Activated naive CD4-positive, alpha-beta T cell treated with Interleukin-2 at 50 U/mL for 16 hours (primary cell): ENCODE measurements at regions not wholly inside any gene's neighbourhood (a gene's known extent, or its start where the extent isn't known, plus 50 kb on each side); places are given as distances from the start of the nearest gene placed in this dataset.
"Not testable (repeated sequence)": the region's sequence is repeated elsewhere in the genome, so short reads cannot be mapped to it uniquely, and the experiment has no call there.

Experiments used
- DNase-seq: peaks from one replicate; pipeline ENCODE4 v3.0.0-alpha.2; 2020

DNA sequence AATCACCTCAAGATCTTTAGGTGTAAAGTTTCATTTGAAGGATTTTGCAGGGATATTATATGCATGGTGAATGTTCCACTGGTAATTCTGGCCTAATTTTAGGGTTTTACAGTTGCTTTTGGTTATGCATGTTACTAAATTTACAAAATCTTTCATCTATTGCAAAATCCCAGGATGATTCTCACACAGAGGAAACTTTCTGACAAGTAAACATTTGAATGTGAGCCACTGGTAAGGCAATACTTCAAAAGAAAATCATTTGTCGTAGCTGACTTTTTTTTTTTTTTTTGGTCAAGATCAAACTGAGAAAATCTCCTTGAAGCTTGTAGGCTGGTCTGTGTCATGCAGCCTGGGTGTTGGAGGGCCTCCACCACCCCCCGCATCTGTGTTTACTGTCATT, 141.9 kb upstream of the EXOC2 start:
- DNase-seq, result no peak

DNA sequence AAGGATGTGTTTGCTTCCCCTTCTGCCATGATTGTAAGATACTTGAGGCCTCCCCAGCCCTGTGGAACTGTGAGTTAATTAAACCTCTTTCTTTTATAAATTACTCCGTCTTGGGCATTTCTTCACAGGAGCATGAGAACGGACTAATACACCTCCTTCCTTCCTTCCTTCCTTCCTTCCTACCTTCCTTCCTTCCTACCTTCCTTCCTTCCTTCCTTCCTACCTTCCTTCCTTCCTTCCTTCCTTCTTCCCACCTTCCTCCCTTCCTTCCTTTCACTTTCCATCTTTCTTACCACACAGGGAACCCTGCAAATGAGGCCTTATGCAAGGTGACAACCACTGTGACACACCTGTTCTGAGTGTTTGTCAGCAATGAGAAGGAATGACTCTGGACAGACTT, 141.3 kb upstream of the EXOC2 start:
- no peak for DNase-seq

GRCh38 chr6:832804-833203, 139.9 kb upstream of the EXOC2 start:
- DNase-seq, result not testable (repeated sequence)

GRCh38 chr6:830667-831327, 137.9 kb upstream of the EXOC2 start:
- DNase-seq, result no peak

DNA sequence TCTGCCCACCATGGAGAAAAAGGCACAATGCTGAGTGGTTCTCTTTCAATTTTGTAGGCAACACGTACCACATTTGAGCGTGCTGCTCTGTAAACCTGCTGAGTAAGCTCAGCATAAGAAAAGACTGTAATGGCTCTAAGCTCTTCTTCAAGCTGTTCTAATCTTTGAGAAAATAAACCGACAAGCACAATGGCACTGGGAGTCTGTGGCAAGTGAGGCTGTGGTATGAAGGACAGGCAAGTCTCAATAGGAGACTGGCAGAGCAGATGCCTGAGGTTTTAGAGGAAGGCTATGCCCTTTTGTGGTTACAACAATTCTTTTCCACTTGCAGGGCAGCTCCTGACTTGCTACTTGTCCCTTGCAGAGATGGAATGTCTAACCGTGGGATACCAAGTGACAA, 136.7 kb upstream of the EXOC2 start:
- DNase-seq, result no peak

DNA sequence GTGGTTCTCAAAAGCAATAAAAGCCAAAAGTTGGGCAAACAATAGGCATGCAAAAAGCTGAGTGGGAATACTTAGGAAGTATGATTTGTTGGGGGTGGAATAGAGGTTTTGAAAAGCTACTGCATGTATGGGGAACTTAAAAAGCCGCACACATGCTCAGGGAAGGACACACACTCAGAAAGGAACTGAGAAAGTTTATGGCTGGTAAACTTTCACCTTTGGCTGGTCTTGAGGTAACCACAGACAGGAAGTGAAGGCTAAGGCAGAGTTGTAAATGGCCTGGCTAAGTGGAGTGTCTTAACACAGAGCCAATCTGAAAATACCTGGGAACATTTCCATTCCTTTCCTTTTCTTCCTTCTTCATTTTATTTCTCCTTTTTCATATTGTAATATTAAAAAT, 134.5 kb upstream of the EXOC2 start:
- no peak for DNase-seq

GRCh38 chr6:819122-819521, 126.2 kb upstream of the EXOC2 start:
- no peak for DNase-seq

DNA sequence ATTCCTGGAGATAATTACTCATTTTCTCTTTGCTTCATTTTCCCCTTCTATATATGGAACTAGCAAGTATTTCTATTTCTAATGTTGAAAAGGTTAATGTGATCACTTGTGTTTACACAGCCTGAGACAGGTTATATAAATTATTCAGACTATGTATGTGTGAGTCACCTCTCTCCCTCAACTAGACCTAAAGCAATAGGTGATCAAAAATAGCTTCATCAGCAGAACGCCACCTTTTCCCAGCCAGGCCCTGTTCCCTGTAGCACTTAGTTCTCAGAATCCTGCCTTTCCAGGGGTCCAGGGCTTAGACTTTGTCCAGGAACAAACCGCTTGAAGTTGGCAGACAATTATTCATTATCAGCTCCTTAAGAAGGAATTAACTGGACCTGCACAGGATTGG, 125.3 kb upstream of the EXOC2 start:
- DNase-seq, result no peak

DNA sequence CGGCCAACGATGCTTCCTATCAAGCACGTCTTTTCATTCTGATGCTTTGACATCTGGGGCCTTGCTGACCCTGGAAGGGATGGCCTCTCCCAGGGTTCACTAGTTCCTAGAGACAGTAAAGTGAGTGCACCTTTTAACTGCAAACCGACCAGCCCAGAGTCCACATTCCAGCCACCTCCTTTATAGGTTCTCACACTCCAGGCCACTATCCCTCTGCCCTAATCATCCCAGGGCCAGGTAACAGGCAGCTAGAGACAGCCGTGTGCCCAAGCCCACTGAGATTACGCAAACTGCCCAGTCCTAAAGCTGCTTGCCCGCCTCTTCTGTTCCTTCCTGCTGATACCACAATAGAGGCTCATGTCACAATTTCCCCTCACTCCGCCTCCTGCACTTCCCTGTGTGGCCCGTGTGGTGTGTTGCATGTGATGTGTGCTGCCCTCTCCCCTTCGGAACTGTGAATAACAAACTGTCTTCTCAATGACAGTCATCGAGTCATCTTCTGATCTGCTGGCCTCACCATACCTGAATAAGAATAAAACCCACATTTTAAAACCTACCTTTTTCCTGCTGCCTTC, 123.7 kb upstream of the EXOC2 start:
- DNase-seq, result peak; percentile 23

- DNase-seq, result no peak
These were observed 122.4 kb upstream of the EXOC2 start for GRCh38 chr6:815348-815738.

GRCh38 chr6:814378-815347, 121.7 kb upstream of the EXOC2 start:
- no peak for DNase-seq

GRCh38 chr6:811831-812230, 118.9 kb upstream of the EXOC2 start:
- DNase-seq, result no peak

DNA sequence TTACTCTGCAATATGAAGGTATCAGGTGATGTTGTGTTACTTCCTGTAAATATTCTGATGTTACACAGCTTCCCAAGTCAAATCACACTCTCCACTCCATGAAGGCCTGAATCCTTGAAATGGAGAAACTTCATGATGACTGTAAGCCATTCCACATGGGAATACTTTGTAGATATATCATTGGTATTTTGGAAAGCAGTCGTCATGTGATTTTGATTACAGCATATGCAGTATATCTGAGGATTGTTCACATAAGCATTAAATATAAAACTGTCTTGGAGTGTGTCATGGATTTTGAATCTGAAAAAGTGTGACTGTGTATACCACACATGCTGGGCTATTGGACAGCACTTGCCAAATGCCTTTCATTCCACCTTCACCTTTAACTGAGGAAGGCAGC, 118.3 kb upstream of the EXOC2 start:
- no peak for DNase-seq

- no peak for DNase-seq
These were observed 111.8 kb upstream of the EXOC2 start for GRCh38 chr6:804771-805170.

DNA sequence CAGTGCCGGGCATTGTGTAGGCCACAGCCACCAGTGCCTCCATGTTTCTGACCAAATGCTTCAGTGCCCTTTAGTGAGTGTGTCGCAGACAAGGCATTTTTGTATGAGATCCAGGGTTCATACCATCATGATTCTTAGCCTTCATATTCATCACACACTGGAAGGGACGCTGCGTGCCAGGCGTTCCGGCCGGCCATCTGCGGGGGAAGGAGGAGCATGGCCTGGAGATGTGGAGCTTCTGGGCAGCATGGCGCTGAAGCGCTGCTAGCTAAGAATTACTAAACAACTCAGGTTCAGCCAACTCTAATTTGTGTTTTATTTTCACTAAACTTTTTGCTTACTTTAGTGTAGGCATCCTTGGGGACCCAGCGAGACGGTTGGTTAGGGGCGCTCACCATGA, 111.4 kb upstream of the EXOC2 start:
- no peak for DNase-seq

DNA sequence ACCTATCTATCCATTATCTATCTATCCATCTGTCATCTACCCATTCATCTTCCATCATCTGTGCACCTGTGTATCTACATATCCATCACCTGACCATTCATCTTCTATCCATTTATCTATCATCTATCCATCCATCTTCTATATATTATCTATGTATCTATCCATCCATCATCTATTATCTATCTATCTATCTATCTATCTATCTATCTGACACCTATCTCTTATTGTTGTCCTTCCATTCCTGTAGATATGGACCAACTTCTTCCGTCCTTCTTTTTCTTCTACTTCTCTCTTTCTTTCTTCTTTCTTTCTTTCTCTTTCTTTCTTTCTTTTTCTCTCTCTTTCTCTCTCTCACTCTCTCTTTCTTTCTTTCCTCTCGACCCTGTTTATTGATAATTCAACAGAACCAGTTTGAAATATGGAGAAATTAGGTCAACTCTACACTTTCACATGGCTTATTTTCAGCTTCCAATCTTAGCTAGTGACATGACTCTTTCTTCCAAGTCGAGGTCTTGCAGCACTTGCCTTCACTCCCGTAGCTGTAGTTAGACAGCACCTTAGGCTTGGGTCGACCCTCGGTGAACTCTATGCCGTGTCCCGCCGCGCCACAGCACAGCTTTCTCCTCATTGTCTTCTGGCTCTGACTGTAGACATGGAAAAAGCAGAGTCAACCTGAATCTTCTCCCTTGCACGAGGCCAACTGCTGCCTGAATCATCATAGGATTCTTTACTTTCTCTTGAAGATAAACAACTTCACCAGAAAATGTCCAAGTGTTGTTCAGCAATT, 110.4 kb upstream of the EXOC2 start:
- no peak for DNase-seq

- no peak for DNase-seq
These were observed 109.8 kb upstream of the EXOC2 start for GRCh38 chr6:802701-803100.

- not testable (repeated sequence) for DNase-seq
These were observed 109.3 kb upstream of the EXOC2 start for GRCh38 chr6:802223-802622.

DNA sequence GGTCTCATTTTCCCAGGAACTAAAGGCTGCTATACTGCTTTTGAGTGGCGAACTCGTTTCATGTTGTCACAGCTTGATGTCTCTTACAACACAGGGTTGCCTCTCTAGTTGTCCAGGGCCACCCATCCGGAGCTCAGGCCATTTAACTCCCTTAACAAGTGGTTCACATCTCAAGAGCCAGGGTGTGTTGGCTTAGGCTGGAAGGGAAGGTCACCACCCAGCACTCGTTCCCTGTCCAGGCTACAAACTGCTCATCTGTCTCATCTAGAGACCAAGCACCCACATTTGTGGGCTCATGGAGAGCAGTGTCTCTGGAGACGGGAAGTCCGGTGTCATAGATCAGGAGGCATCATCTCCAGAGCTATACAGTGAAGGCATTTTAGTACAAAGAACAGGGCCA, 106.8 kb upstream of the EXOC2 start:
- no peak for DNase-seq

GRCh38 chr6:797479-798077, 104.6 kb upstream of the EXOC2 start:
- DNase-seq, result peak; percentile 27

- DNase-seq, result no peak
These were observed 102.2 kb upstream of the EXOC2 start for GRCh38 chr6:795046-795685.

- no peak for DNase-seq
These were observed 100.3 kb upstream of the EXOC2 start for GRCh38 chr6:793261-793660.
